IMR-90 (cell line): ENCODE measurements at regions not wholly inside any gene's neighbourhood (a gene's known extent, or its start where the extent isn't known, plus 50 kb on each side); places are given as distances from the start of the nearest gene placed in this dataset.

ENCODE experiments used
- SMC3 ChIP-seq: fragments of 150-350 bp; IDR thresholded peaks from 2 replicates; pipeline ENCODE4 v1.6.1; 2016; ENCODE audit warnings: low read depth, mild to moderate bottlenecking, antibody characterized with exemption, low read length, moderate library complexity
- TF ChIP-seq, protein P1 (sequence below): conservative IDR thresholded peaks from 2 replicates; pipeline ENCODE4 v1.5.1; 2012; ENCODE audit warnings: mild to moderate bottlenecking, low read depth, low read length, improper control_type of control experiment

- TF ChIP-seq SMC3 = no peak
- TF ChIP-seq, protein P1, sequence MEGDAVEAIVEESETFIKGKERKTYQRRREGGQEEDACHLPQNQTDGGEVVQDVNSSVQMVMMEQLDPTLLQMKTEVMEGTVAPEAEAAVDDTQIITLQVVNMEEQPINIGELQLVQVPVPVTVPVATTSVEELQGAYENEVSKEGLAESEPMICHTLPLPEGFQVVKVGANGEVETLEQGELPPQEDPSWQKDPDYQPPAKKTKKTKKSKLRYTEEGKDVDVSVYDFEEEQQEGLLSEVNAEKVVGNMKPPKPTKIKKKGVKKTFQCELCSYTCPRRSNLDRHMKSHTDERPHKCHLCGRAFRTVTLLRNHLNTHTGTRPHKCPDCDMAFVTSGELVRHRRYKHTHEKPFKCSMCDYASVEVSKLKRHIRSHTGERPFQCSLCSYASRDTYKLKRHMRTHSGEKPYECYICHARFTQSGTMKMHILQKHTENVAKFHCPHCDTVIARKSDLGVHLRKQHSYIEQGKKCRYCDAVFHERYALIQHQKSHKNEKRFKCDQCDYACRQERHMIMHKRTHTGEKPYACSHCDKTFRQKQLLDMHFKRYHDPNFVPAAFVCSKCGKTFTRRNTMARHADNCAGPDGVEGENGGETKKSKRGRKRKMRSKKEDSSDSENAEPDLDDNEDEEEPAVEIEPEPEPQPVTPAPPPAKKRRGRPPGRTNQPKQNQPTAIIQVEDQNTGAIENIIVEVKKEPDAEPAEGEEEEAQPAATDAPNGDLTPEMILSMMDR = no peak
Measured at GRCh38 chr3:190767851-190768250, 94.6 kb downstream of the GMNC start.
